Mesenchymal stem cell (in vitro differentiated cells and primary cell): ENCODE measurements at regions not wholly inside any gene's neighbourhood (a gene's known extent, or its start where the extent isn't known, plus 50 kb on each side); places are given as distances from the start of the nearest gene placed in this dataset.

Source experiments
- DNase-seq: peaks from one replicate; pipeline ENCODE4 v3.0.0-alpha.2; 2013
- H2AFZ ChIP-seq: one replicate; pipeline ENCODE4 v1.6.1; 2013; ENCODE audit warnings: low read depth, mild to moderate bottlenecking, control low read depth, inconsistent platforms, low read length, moderate library complexity
- H2AK5ac ChIP-seq: 2 replicates; pipeline ENCODE4 v1.6.1; 2013; ENCODE audit warnings: low read length, moderate library complexity, mild to moderate bottlenecking, inconsistent platforms; ENCODE audit not compliant: severe bottlenecking
- H2BK120ac ChIP-seq: one replicate; pipeline ENCODE4 v1.6.1; 2013; ENCODE audit warnings: low read depth, mild to moderate bottlenecking, inconsistent platforms, low read length, moderate library complexity
- H2BK12ac ChIP-seq, 2 experiments: one replicate each; pipeline ENCODE4 v1.6.1; 2013; ENCODE audit warnings: inconsistent platforms in 2 of 2, low read length in 2 of 2, mild to moderate bottlenecking in 2 of 2, moderate library complexity in 2 of 2, control low read depth in 1 of 2
- H2BK15ac ChIP-seq: one replicate; pipeline ENCODE4 v1.6.1; 2013; ENCODE audit warnings: mild to moderate bottlenecking, low read depth, inconsistent platforms; ENCODE audit not compliant: poor library complexity, severe bottlenecking
- H2BK5ac ChIP-seq: 2 replicates; pipeline ENCODE4 v1.6.1; 2013; ENCODE audit warnings: low read depth, mild to moderate bottlenecking, low read length, control low read depth, inconsistent platforms; ENCODE audit not compliant: poor library complexity, severe bottlenecking
- H3K14ac ChIP-seq, 2 experiments: one replicate each; pipeline ENCODE4 v1.6.1; 2013; ENCODE audit warnings: inconsistent platforms in 2 of 2, low read length in 2 of 2, control low read depth in 1 of 2, mild to moderate bottlenecking in 1 of 2, moderate library complexity in 1 of 2
- H3K18ac ChIP-seq, 2 experiments: one replicate each; pipeline ENCODE4 v1.6.1; 2013; ENCODE audit warnings: inconsistent platforms in 2 of 2, low read length in 2 of 2, control low read depth in 1 of 2, low read depth in 1 of 2, mild to moderate bottlenecking in 1 of 2
- H3K23ac ChIP-seq, 2 experiments: one replicate each; pipeline ENCODE4 v1.6.1; 2013; ENCODE audit warnings: inconsistent platforms in 2 of 2, low read length in 2 of 2, mild to moderate bottlenecking in 2 of 2, moderate library complexity in 2 of 2, control low read depth in 1 of 2
- H3K27ac ChIP-seq: 2 replicates; pipeline ENCODE4 v1.5.1; 2013; ENCODE audit warnings: mild to moderate bottlenecking, moderate library complexity, low read length, control low read depth, inconsistent platforms; ENCODE audit not compliant: poor library complexity, severe bottlenecking
- H3K27me3 ChIP-seq, 2 experiments: 2 replicates each; pipeline versions ENCODE4 v1.6.1 to v1.7.0; 2013; ENCODE audit warnings: low read length in 2 of 2, mild to moderate bottlenecking in 2 of 2, moderate library complexity in 2 of 2, control low read depth in 1 of 2, inconsistent platforms in 1 of 2; ENCODE audit not compliant: control insufficient read depth in 1 of 2, insufficient read depth in 1 of 2
- H3K36me3 ChIP-seq, 2 experiments: 2 replicates each; pipeline versions ENCODE4 v1.6.1 to v1.7.0; 2013; ENCODE audit warnings: low read length in 2 of 2, control low read depth in 1 of 2, inconsistent platforms in 1 of 2, low read depth in 1 of 2, mild to moderate bottlenecking in 1 of 2; ENCODE audit not compliant: insufficient read depth in 2 of 2, control insufficient read depth in 1 of 2
- H3K4ac ChIP-seq, 2 experiments: one replicate each; pipeline ENCODE4 v1.6.1; 2013; ENCODE audit warnings: inconsistent platforms in 2 of 2, low read length in 2 of 2, mild to moderate bottlenecking in 2 of 2, moderate library complexity in 2 of 2, control low read depth in 1 of 2, low read depth in 1 of 2
- H3K4me1 ChIP-seq: 2 replicates; pipeline ENCODE4 v1.6.1; 2013; ENCODE audit warnings: low read depth, low read length, control low read depth; ENCODE audit not compliant: control insufficient read depth, insufficient read depth
- H3K4me2 ChIP-seq: 2 replicates; pipeline ENCODE4 v1.6.1; 2013; ENCODE audit warnings: low read length, mild to moderate bottlenecking, inconsistent platforms; ENCODE audit not compliant: poor library complexity, severe bottlenecking
- H3K4me3 ChIP-seq, 2 experiments: 2 replicates each; pipeline versions ENCODE4 v1.5.1 to v1.7.0; 2013; ENCODE audit warnings: low read length in 2 of 2, mild to moderate bottlenecking in 2 of 2, control low read depth in 1 of 2, low read depth in 1 of 2; ENCODE audit not compliant: insufficient read depth in 1 of 2
- H3K79me1 ChIP-seq: replicated peaks from 2 replicates; pipeline ENCODE4 v1.6.1; 2013; ENCODE audit warnings: mild to moderate bottlenecking, control low read depth, low read length, inconsistent platforms; ENCODE audit not compliant: poor library complexity, severe bottlenecking
- H3K9ac ChIP-seq: 2 replicates; pipeline ENCODE4 v1.7.0; 2013; ENCODE audit warnings: mild to moderate bottlenecking, low read length, moderate library complexity
- H3K9me3 ChIP-seq: 2 replicates; pipeline ENCODE4 v1.7.0; 2013; ENCODE audit warnings: mild to moderate bottlenecking, low read length; ENCODE audit not compliant: control insufficient read depth
- H4K8ac ChIP-seq: one replicate; pipeline ENCODE4 v1.6.1; 2013; ENCODE audit warnings: inconsistent platforms, mild to moderate bottlenecking, low read length, moderate library complexity
- H4K91ac ChIP-seq: one replicate; pipeline ENCODE4 v1.6.1; 2013; ENCODE audit warnings: mild to moderate bottlenecking, low read length, inconsistent platforms
- WGBS: methylation state at CpG from one replicate; pipeline ENCODE4 v1.1.7; 2013; ENCODE audit warnings: mixed read lengths; 5-methylcytosine and 5-hydroxymethylcytosine counted together

GRCh38 chr5:105536675-105537074 lies 1974.1 kb upstream of the NUDT12 start:
- no peak overlapping the region for H2BK120ac ChIP-seq
- DNase-seq: no peak
- no peak overlapping the region for H2BK15ac ChIP-seq
- H3K4me1 ChIP-seq: no peaks in the 10 kb centered on the region
- no peak overlapping the region for H2BK5ac ChIP-seq
- H3K4me2 ChIP-seq: no peak overlapping the region
- no peak overlapping the region for H3K27ac ChIP-seq
- H3K79me1 ChIP-seq: no peaks in the 10 kb centered on the region
- no peak overlapping the region for H3K4ac ChIP-seq
- no peak overlapping the region for H2BK12ac ChIP-seq
- no peak overlapping the region for H4K91ac ChIP-seq
- no peaks in the 10 kb centered on the region for H3K27me3 ChIP-seq
- no peak overlapping the region for H3K14ac ChIP-seq
- no peak overlapping the region for H2AK5ac ChIP-seq
- no peak overlapping the region for H3K9ac ChIP-seq
- H3K4me3 ChIP-seq: no peak overlapping the region
- H3K36me3 ChIP-seq: no peaks in the 10 kb centered on the region
- peaks cover 7% of the 10 kb centered on the region for H3K9me3 ChIP-seq
- no peak overlapping the region for H3K23ac ChIP-seq
- no peak overlapping the region for H4K8ac ChIP-seq
- H2AFZ ChIP-seq: no peak overlapping the region
- H3K18ac ChIP-seq: no peak overlapping the region

GRCh38 chr5:105530716-105531261 lies 1968.2 kb upstream of the NUDT12 start:
- Histone ChIP-seq H3K23ac (no peak overlapping the region), H2BK5ac (no peak overlapping the region), H2AK5ac (no peak overlapping the region), H3K4me1 (no peaks in the 10 kb centered on the region), H3K4me2 (no peak overlapping the region), H2AFZ (no peak overlapping the region), H3K9me3 (peaks cover 22% of the 10 kb centered on the region), H3K18ac (no peak overlapping the region), H3K14ac (no peak overlapping the region), H3K9ac (no peak overlapping the region), H4K91ac (no peak overlapping the region), H2BK12ac (no peak overlapping the region), H2BK15ac (no peak overlapping the region), H3K4ac (no peak overlapping the region), H4K8ac (no peak overlapping the region), H2BK120ac (no peak overlapping the region), H3K36me3 (no peaks in the 10 kb centered on the region), H3K27me3 (no peaks in the 10 kb centered on the region), H3K27ac (no peak overlapping the region), H3K79me1 (no peaks in the 10 kb centered on the region), H3K4me3 (no peak overlapping the region)
- WGBS: 81% methylated on average over 3 of the region's 3 CpGs
- DNase-seq: no peak

- H2BK12ac ChIP-seq: no peak overlapping the region
- H3K18ac ChIP-seq: no peak overlapping the region
- H2BK15ac ChIP-seq: no peak overlapping the region
- H3K9ac ChIP-seq: no peak overlapping the region
- H3K36me3 ChIP-seq: no peaks in the 10 kb centered on the region
- no peak overlapping the region for H2BK5ac ChIP-seq
- no peak overlapping the region for H3K23ac ChIP-seq
- H3K14ac ChIP-seq: no peak overlapping the region
- no peak overlapping the region for H2BK120ac ChIP-seq
- no peak overlapping the region for H4K8ac ChIP-seq
- no peaks in the 10 kb centered on the region for H3K4me1 ChIP-seq
- H3K9me3 ChIP-seq: peaks cover 22% of the 10 kb centered on the region
- 65% methylated on average over 4 of the region's 5 CpGs for WGBS
- no peaks in the 10 kb centered on the region for H3K27me3 ChIP-seq
- H2AK5ac ChIP-seq: no peak overlapping the region
- no peak overlapping the region for H3K27ac ChIP-seq
- no peak overlapping the region for H2AFZ ChIP-seq
- H3K4ac ChIP-seq: no peak overlapping the region
- DNase-seq: no peak
- no peak overlapping the region for H3K4me2 ChIP-seq
- no peak overlapping the region for H4K91ac ChIP-seq
- no peaks in the 10 kb centered on the region for H3K79me1 ChIP-seq
- H3K4me3 ChIP-seq: no peak overlapping the region
Observed at GRCh38 chr5:105529851-105530250, 1967.3 kb upstream of the NUDT12 start.

GRCh38 chr5:105508519-105508918 lies 1945.9 kb upstream of the NUDT12 start:
- Histone ChIP-seq H2AFZ (no peak overlapping the region), H4K91ac (no peak overlapping the region), H3K9me3 (no peaks in the 10 kb centered on the region), H3K27ac (no peak overlapping the region), H2BK12ac (no peak overlapping the region), H2BK15ac (no peak overlapping the region), H3K4me1 (no peaks in the 10 kb centered on the region), H3K23ac (no peak overlapping the region), H3K79me1 (no peaks in the 10 kb centered on the region), H2BK120ac (no peak overlapping the region), H3K14ac (no peak overlapping the region), H2BK5ac (no peak overlapping the region), H3K36me3 (no peaks in the 10 kb centered on the region), H3K4ac (no peak overlapping the region), H4K8ac (no peak overlapping the region), H3K4me3 (no peak overlapping the region), H2AK5ac (no peak overlapping the region), H3K9ac (no peak overlapping the region), H3K18ac (no peak overlapping the region), H3K27me3 (no peaks in the 10 kb centered on the region), H3K4me2 (no peak overlapping the region)
- 62% methylated on average over 2 of the region's 2 CpGs for WGBS
- DNase-seq: peak; percentile 40
